BJ (cell line): ENCODE measurements at regions not wholly inside any gene's neighbourhood (a gene's known extent, or its start where the extent isn't known, plus 50 kb on each side); places are given as distances from the start of the nearest gene placed in this dataset.

Experiments
- CTCF ChIA-PET: fragments of 350-600 bp; formaldehyde crosslinking; extraction: SDS; loops from one replicate; lab custom pipeline; 2021; ENCODE audit warnings: antibody characterized with exemption, inconsistent platforms; lab: Yijun Ruan, JAX
- POLR2A ChIA-PET: fragments of 300-600 bp; sonication (Branson Sonifier 250); formaldehyde crosslinking; extraction: SDS; loops from one replicate; lab custom pipeline; 2021; ENCODE audit warnings: antibody characterized with exemption; lab: Charles Lee
- DNase-seq: peaks from one replicate; pipeline ENCODE4 v3.0.0-alpha.2; 2011; ENCODE audit warnings: low read depth
- H3K27me3 ChIP-seq: 2 replicates; pipeline ENCODE4 v1.6.0; 2011; ENCODE audit warnings: low read length; ENCODE audit not compliant: control insufficient read depth, insufficient read depth
- H3K36me3 ChIP-seq: 2 replicates; pipeline ENCODE4 v1.5.1; 2011; ENCODE audit warnings: low read length; ENCODE audit not compliant: control insufficient read depth, insufficient read depth
- H3K4me3 ChIP-seq: 2 replicates; pipeline ENCODE4 v1.5.1; 2011; ENCODE audit warnings: low read depth, mild to moderate bottlenecking, control low read depth, low read length
- CTCF ChIP-seq: IDR thresholded peaks from 2 replicates; pipeline ENCODE4 v1.5.1; 2011; ENCODE audit warnings: low read depth, mild to moderate bottlenecking, control low read depth, inconsistent platforms, low read length, moderate library complexity; ENCODE audit not compliant: insufficient read depth

GRCh38 chr20:41782730-41783406, 164.7 kb upstream of the CHD6 start:
- no peak for TF ChIP-seq CTCF
- ChIA-PET CTCF (no interaction called here), POLR2A (no interaction called here)
- H3K4me3 ChIP-seq = no peak overlapping the region
- DNase-seq = no peak
- no peaks in the 10 kb centered on the region for H3K27me3 ChIP-seq
- no peaks in the 10 kb centered on the region for H3K36me3 ChIP-seq

GRCh38 chr20:41782255-41782654, 164.1 kb upstream of the CHD6 start:
- ChIA-PET POLR2A (no interaction called here), CTCF (no interaction called here)
- DNase-seq = no peak
- Histone ChIP-seq H3K27me3 (no peaks in the 10 kb centered on the region), H3K36me3 (no peaks in the 10 kb centered on the region), H3K4me3 (no peak overlapping the region)
- no peak for TF ChIP-seq CTCF

- H3K4me3 ChIP-seq = no peak overlapping the region
- ChIA-PET POLR2A (no interaction called here), CTCF (no interaction called here)
- H3K27me3 ChIP-seq = no peaks in the 10 kb centered on the region
- no peak for TF ChIP-seq CTCF
- no peaks in the 10 kb centered on the region for H3K36me3 ChIP-seq
- no peak for DNase-seq
Measured at GRCh38 chr20:41776421-41776820, 158.2 kb upstream of the CHD6 start.

- no peak for TF ChIP-seq CTCF
- CTCF ChIA-PET = no interaction called here
- no peak for DNase-seq
- Histone ChIP-seq H3K4me3 (no peak overlapping the region), H3K27me3 (no peaks in the 10 kb centered on the region), H3K36me3 (no peaks in the 10 kb centered on the region)
- POLR2A ChIA-PET = no interaction called here
Measured at GRCh38 chr20:41774291-41774690, 156.1 kb upstream of the CHD6 start.

- Histone ChIP-seq H3K27me3 (no peaks in the 10 kb centered on the region), H3K36me3 (no peaks in the 10 kb centered on the region), H3K4me3 (no peak overlapping the region)
- no peak for TF ChIP-seq CTCF
- POLR2A ChIA-PET = no interaction called here
- CTCF ChIA-PET = interaction anchor here (1.2 kb wide), 1 partner anchor 32 kb away, joined by 3 read pairs; no protein-coding TSS in a partner anchor
- no peak for DNase-seq
Measured at GRCh38 chr20:41770965-41771364, 152.8 kb upstream of the CHD6 start.
